ENCODE measurements at regions not wholly inside any gene's neighbourhood (a gene's known extent, or its start where the extent isn't known, plus 50 kb on each side); places are given as distances from the start of the nearest gene placed in this dataset.
A peak's percentile ranks its signal among the peaks of the same experiment; 100 is the strongest.
"Not testable (repeated sequence)": the region's sequence is repeated elsewhere in the genome, so short reads cannot be mapped to it uniquely, and the experiment has no call there.

DNA sequence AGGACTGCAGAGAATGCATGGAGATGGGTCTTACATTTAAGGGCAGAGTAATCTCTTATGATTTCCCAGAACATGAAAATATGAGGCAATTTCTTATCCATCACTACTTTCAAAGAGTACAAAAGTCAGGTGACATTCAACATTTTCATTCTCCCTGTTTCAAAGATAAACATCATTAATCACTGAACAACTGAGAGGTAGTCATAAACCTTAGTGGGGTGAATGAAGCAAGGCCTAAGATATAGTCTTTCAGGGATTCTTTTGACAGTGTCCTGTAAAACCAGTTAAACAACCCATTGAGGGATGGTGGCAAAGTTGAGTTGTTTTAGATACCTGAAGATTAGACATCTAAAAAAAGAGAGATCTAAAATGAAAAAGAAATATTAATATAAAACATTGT lies 271.6 kb upstream of the CBLB start:
- no peak for DNase-seq (ENCODE audit: extremely low read depth, low read depth)
- TF ChIP-seq, protein P1, sequence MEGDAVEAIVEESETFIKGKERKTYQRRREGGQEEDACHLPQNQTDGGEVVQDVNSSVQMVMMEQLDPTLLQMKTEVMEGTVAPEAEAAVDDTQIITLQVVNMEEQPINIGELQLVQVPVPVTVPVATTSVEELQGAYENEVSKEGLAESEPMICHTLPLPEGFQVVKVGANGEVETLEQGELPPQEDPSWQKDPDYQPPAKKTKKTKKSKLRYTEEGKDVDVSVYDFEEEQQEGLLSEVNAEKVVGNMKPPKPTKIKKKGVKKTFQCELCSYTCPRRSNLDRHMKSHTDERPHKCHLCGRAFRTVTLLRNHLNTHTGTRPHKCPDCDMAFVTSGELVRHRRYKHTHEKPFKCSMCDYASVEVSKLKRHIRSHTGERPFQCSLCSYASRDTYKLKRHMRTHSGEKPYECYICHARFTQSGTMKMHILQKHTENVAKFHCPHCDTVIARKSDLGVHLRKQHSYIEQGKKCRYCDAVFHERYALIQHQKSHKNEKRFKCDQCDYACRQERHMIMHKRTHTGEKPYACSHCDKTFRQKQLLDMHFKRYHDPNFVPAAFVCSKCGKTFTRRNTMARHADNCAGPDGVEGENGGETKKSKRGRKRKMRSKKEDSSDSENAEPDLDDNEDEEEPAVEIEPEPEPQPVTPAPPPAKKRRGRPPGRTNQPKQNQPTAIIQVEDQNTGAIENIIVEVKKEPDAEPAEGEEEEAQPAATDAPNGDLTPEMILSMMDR (IDR thresholded peaks at IDR 0.05; ENCODE audit: low read depth, low read length, missing control alignments), result no peak
- no peak overlapping the region for H3K4me3 ChIP-seq (replicated peaks; ENCODE audit: low read depth, low read length)

DNA sequence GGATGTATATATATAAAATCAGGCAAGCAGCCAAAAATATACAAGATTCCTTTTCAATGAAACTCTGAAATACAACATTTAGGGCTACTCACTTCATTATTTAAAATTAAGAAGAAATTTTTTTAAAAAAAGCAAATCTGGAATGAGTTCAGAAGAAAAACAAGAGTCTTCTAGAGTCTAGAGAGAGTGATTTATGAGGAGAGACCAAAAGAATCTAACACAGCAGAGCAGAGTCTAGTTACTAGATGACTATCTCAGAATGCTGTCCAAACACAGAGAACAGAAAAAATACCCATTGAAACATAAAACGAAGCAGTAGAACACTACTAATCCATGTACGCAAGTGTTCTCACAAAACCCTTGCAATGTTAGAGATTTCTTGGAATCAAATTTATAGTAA lies 275.2 kb upstream of the CBLB start:
- TF ChIP-seq, protein P1 (IDR thresholded peaks at IDR 0.05; ENCODE audit: low read depth, low read length, missing control alignments), result no peak
- H3K4me3 ChIP-seq (replicated peaks; ENCODE audit: low read depth, low read length), result no peak overlapping the region
- DNase-seq (ENCODE audit: extremely low read depth, low read depth), result no peak

DNA sequence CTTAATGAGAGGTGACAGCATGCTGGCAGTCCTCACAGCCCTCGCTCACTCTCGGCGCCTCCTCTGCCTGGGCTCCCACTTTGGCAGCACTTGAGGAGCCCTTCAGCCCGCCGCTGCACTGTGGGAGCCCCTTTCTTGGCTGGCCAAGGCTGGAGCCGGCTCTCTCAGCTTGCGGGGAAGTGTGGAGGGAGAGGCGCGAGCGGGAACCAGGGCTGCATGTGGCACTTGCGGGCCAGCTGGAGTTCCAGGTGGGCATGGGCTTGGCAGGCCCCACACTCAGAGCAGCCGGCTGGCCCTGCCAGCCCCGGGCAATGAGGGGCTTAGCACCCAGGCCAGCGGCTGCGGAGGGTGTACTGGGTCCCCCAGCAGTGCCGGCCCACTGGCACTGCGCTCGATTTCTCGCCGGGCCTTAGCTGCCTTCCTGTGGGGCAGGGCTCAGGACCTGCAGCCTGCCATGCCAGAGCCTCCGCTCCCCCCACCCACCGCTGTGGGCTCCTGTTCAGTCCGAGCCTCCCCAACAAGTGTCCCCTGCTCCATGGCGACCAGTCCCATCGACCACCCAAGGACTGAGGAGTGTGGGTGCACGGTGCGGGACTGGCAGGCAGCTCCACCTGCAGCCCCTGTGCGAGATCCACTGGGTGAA lies 279.7 kb upstream of the CBLB start:
- not testable (repeated sequence) for DNase-seq (ENCODE audit: extremely low read depth, low read depth); H3K4me3 ChIP-seq (replicated peaks; ENCODE audit: low read depth, low read length)

DNA sequence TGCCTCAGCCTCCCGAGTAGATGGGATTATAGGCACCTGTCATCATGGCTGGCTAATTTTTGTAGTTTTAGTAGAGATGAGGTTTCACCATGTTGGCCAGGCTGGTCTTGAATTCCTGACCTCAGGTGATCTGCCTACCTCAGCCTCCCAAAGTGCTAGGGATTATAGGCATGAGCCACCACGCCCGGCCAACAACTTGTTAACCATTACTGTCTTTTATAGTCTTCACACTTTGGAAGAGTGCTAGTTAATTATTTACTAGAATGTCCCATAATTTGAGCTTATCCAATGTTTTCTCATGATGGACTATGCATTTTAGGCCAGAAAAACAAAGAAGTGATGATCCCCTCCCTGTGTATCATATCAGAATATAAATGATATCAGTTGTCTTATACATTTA lies 288.6 kb upstream of the CBLB start:
- no peak overlapping the region for H3K4me3 ChIP-seq (replicated peaks; ENCODE audit: low read depth, low read length)
- no peak for DNase-seq (ENCODE audit: extremely low read depth, low read depth)
- TF ChIP-seq, protein P1 (IDR thresholded peaks at IDR 0.05; ENCODE audit: low read depth, low read length, missing control alignments), result no peak

DNA sequence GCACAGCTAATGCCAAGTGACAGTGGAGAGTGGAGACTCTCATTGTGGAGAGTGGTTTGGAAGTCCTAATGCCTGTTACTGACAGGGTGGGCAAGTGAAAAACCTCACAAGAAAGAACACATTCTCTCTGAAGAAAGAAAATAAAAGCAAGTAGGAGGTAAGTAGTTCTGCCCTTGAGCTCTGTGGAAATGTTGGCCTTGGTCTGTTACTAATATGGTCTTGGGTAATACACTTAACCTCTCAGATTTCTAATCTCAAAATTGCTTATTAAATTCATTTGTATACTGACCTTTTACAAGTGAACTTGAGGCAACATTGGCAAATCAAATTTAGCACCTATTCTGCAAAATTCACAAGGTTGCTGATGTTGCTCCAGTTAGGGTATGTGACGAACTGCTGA lies 291.6 kb upstream of the CBLB start:
- no peak for DNase-seq (ENCODE audit: extremely low read depth, low read depth)
- TF ChIP-seq, protein P1 (IDR thresholded peaks at IDR 0.05; ENCODE audit: low read depth, low read length, missing control alignments), result no peak
- H3K4me3 ChIP-seq (replicated peaks; ENCODE audit: low read depth, low read length), result no peak overlapping the region

DNA sequence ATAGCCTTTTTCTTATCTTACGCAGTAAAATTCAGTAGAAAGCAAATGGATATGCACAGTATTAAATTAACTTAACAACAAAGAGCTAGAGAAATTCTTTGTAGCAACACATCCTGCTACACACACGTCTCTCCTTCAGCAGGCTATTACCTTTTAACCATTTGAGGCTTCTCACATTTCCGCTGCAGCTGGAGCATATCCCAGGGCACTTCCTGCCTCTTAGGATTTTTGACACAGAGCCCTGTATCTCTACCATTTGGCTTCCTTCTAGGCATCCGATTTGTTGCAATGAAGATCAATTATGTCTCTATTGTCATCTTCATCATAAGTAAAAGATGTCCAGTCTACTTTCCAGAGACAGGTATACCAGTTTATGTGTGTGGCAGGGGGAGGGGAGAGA lies 292.4 kb upstream of the CBLB start:
- peak; percentile 5 for DNase-seq (ENCODE audit: extremely low read depth, low read depth)
- H3K4me3 ChIP-seq (replicated peaks; ENCODE audit: low read depth, low read length), result no peak overlapping the region
- TF ChIP-seq, protein P1 (IDR thresholded peaks at IDR 0.05; ENCODE audit: low read depth, low read length, missing control alignments), result no peak

GRCh38 chr3:106167728-106168127 lies 298.9 kb upstream of the CBLB start:
- TF ChIP-seq, protein P1 (IDR thresholded peaks at IDR 0.05; ENCODE audit: low read depth, low read length, missing control alignments), result no peak
- no peak for DNase-seq (ENCODE audit: extremely low read depth, low read depth)

More at GRCh38 chr3:106167728-106168127, 298.9 kb upstream of the CBLB start:
- no peak overlapping the region for H3K4me3 ChIP-seq (replicated peaks; ENCODE audit: low read depth, low read length)

Data from HFF-Myc (cell line).